Panc1 (cell line): ENCODE measurements at regions not wholly inside any gene's neighbourhood (a gene's known extent, or its start where the extent isn't known, plus 50 kb on each side); places are given as distances from the start of the nearest gene placed in this dataset.

Experiments used
- POLR2AphosphoS5 ChIP-seq: IDR thresholded peaks from 2 replicates; pipeline ENCODE4 v1.6.1; 2012; ENCODE audit warnings: mild to moderate bottlenecking, low read depth, low read length, moderate library complexity
- SIN3A ChIP-seq: IDR thresholded peaks from 2 replicates; pipeline ENCODE4 v1.6.1; 2012; ENCODE audit warnings: low read depth, mild to moderate bottlenecking, low read length, moderate library complexity, borderline replicate concordance; ENCODE audit not compliant: insufficient read depth
- TF ChIP-seq, protein P1 (sequence below): fragments of 450-650 bp; IDR thresholded peaks from 2 replicates; pipeline ENCODE4 v1.5.1; 2017; ENCODE audit warnings: mild to moderate bottlenecking
- TF ChIP-seq, protein P2 (sequence below), 2 experiments: IDR thresholded peaks; 2 replicates each; pipeline ENCODE4 v1.6.1; 2011 to 2012; ENCODE audit warnings: low read depth in 2 of 2, control low read depth in 1 of 2, low read length in 1 of 2, mild to moderate bottlenecking in 1 of 2, moderate library complexity in 1 of 2; ENCODE audit not compliant: insufficient read depth in 1 of 2

DNA sequence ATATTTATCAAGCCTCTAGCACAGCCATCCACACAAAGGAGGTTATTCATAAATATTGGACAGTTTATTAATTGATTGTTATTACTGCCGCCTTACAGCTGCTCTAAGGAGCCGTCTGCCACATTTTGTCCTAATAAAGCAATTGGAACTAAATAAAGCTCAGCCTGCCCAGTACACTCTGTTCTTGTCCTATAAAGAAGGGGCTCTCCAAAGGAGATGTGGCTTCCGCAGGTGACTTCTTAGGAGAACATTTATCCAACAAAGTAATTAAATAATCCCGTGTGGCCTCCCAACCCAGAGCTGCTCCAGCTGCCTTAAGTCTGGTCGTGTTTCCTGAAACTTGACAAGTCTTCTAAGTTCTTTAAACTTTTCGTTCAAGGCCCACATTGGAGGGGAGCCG is 497.7 kb downstream of the NPHP4 start:
- TF ChIP-seq, protein P1, sequence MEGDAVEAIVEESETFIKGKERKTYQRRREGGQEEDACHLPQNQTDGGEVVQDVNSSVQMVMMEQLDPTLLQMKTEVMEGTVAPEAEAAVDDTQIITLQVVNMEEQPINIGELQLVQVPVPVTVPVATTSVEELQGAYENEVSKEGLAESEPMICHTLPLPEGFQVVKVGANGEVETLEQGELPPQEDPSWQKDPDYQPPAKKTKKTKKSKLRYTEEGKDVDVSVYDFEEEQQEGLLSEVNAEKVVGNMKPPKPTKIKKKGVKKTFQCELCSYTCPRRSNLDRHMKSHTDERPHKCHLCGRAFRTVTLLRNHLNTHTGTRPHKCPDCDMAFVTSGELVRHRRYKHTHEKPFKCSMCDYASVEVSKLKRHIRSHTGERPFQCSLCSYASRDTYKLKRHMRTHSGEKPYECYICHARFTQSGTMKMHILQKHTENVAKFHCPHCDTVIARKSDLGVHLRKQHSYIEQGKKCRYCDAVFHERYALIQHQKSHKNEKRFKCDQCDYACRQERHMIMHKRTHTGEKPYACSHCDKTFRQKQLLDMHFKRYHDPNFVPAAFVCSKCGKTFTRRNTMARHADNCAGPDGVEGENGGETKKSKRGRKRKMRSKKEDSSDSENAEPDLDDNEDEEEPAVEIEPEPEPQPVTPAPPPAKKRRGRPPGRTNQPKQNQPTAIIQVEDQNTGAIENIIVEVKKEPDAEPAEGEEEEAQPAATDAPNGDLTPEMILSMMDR: no peak
- TF ChIP-seq, protein P2, sequence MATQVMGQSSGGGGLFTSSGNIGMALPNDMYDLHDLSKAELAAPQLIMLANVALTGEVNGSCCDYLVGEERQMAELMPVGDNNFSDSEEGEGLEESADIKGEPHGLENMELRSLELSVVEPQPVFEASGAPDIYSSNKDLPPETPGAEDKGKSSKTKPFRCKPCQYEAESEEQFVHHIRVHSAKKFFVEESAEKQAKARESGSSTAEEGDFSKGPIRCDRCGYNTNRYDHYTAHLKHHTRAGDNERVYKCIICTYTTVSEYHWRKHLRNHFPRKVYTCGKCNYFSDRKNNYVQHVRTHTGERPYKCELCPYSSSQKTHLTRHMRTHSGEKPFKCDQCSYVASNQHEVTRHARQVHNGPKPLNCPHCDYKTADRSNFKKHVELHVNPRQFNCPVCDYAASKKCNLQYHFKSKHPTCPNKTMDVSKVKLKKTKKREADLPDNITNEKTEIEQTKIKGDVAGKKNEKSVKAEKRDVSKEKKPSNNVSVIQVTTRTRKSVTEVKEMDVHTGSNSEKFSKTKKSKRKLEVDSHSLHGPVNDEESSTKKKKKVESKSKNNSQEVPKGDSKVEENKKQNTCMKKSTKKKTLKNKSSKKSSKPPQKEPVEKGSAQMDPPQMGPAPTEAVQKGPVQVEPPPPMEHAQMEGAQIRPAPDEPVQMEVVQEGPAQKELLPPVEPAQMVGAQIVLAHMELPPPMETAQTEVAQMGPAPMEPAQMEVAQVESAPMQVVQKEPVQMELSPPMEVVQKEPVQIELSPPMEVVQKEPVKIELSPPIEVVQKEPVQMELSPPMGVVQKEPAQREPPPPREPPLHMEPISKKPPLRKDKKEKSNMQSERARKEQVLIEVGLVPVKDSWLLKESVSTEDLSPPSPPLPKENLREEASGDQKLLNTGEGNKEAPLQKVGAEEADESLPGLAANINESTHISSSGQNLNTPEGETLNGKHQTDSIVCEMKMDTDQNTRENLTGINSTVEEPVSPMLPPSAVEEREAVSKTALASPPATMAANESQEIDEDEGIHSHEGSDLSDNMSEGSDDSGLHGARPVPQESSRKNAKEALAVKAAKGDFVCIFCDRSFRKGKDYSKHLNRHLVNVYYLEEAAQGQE (IDR thresholded peaks at IDR 0.05; ENCODE audit: insufficient read depth in 1 of 2, low read depth in 2 of 2, low read length in 1 of 2): no peak
- TF ChIP-seq SIN3A (no peak), POLR2AphosphoS5 (no peak)
